ENCODE measurements at regions not wholly inside any gene's neighbourhood (a gene's known extent, or its start where the extent isn't known, plus 50 kb on each side); places are given as distances from the start of the nearest gene placed in this dataset.
"Not testable (repeated sequence)": the region's sequence is repeated elsewhere in the genome, so short reads cannot be mapped to it uniquely, and the experiment has no call there.

GRCh38 chr4:108453366-108453765 lies 167.0 kb upstream of the RPL34 start:
- intact Hi-C loops (cut with DNase I) = no loop called here
- Histone ChIP-seq H3K4me3 (ENCODE audit: low read length) (no peak overlapping the region), H3K9me3 (ENCODE audit: control insufficient read depth, low read length) (no peaks in the 10 kb centered on the region), H3K4me1 (ENCODE audit: control insufficient read depth, insufficient read depth, low read length) (no peaks in the 10 kb centered on the region), H3K27me3 (ENCODE audit: control insufficient read depth, insufficient read depth) (no peaks in the 10 kb centered on the region), H3K27ac (ENCODE audit: low read length) (no peak overlapping the region)
- DNase-seq (no peak), ATAC-seq (no peak)
- WGBS = 66% methylated on average over 4 of the region's 4 CpGs

DNA sequence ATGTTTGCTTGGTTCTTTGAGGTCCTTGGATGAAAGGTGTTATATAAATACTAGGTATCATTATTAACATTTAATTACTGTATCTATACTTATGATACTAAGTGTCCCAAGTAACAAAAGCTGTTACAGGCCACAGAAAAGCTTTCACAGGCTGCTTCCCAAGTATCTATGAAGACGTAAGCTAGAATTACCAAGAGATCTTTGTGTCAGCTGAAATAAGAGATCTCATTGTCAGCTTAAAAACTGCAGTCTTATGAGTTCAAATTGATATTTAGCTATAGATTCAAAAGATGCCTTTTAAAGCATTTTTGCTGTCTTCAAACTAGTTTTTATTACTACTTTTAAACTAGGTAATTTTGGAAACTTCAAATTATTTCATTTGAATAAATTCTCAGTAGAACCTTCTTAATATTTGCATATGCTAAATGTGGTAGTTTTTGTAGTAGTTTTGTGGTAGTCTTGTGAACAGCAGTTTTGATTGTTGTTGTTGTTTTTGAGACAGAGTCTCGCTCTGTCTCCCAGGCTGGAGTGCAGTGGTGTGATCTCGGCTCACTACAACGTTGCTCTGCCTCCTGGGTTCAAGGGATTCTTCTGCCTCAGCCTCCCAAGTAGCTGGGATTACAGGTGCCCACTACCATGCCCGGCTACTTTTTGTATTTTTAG lies 170.0 kb upstream of the RPL34 start:
- Histone ChIP-seq H3K4me3 (ENCODE audit: low read length) (no peak overlapping the region), H3K27ac (ENCODE audit: low read length) (no peak overlapping the region), H3K9me3 (ENCODE audit: control insufficient read depth, low read length) (no peaks in the 10 kb centered on the region), H3K27me3 (ENCODE audit: control insufficient read depth, insufficient read depth) (no peaks in the 10 kb centered on the region), H3K4me1 (ENCODE audit: control insufficient read depth, insufficient read depth, low read length) (no peaks in the 10 kb centered on the region)
- intact Hi-C loops (cut with DNase I) = no loop called here
- ATAC-seq (no peak), DNase-seq (no peak)
- WGBS = 80% methylated on average over 5 of the region's 5 CpGs

DNA sequence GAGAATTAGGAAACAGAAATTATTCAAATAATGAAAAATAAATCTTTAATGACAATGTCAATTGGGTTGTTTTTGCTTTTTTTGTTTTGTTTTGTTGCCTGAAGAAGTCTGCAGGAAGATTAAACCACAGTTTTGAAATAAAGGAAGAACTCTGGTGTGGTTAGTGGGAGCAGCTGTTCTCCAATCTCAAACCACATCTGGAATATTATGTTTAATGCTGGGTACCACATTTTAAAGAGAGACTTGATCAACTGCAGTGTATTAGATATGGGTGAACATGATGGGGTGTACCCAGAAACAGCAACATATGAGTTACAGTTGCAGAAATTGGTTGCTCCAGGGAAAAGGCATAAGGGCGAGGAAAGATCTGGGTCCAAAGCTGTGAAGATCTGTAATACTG lies 171.2 kb upstream of the RPL34 start:
- Histone ChIP-seq H3K4me3 (ENCODE audit: low read length) (no peak overlapping the region), H3K4me1 (ENCODE audit: control insufficient read depth, insufficient read depth, low read length) (no peaks in the 10 kb centered on the region), H3K9me3 (ENCODE audit: control insufficient read depth, low read length) (no peaks in the 10 kb centered on the region), H3K27me3 (ENCODE audit: control insufficient read depth, insufficient read depth) (no peaks in the 10 kb centered on the region), H3K27ac (ENCODE audit: low read length) (no peak overlapping the region)
- WGBS = 95% methylated on average over 1 of the region's 1 CpG
- intact Hi-C loops (cut with DNase I) = no loop called here
- ATAC-seq = no peak
- DNase-seq = no peak

- Histone ChIP-seq H3K4me3 (ENCODE audit: low read length) (no peak overlapping the region), H3K27ac (ENCODE audit: low read length) (no peak overlapping the region), H3K9me3 (ENCODE audit: control insufficient read depth, low read length) (no peaks in the 10 kb centered on the region), H3K4me1 (ENCODE audit: control insufficient read depth, insufficient read depth, low read length) (no peaks in the 10 kb centered on the region), H3K27me3 (ENCODE audit: control insufficient read depth, insufficient read depth) (no peaks in the 10 kb centered on the region)
- WGBS = 68% methylated on average over 7 of the region's 7 CpGs
- intact Hi-C loops (cut with DNase I) = no loop called here
- DNase-seq = no peak
- ATAC-seq = peak in 1 of 2 donors; percentile 29
Observed at GRCh38 chr4:108446556-108446955, 173.8 kb upstream of the RPL34 start.

- Histone ChIP-seq H3K4me1 (ENCODE audit: control insufficient read depth, insufficient read depth, low read length) (no peaks in the 10 kb centered on the region), H3K27me3 (ENCODE audit: control insufficient read depth, insufficient read depth) (no peaks in the 10 kb centered on the region), H3K27ac (ENCODE audit: low read length) (no peak overlapping the region), H3K9me3 (ENCODE audit: control insufficient read depth, low read length) (no peaks in the 10 kb centered on the region), H3K4me3 (ENCODE audit: low read length) (no peak overlapping the region)
- DNase-seq = no peak
- WGBS = 91% methylated on average over 2 of the region's 2 CpGs
- ATAC-seq = no peak
- intact Hi-C loops (cut with DNase I) = no loop called here
Observed at GRCh38 chr4:108445716-108446115, 174.7 kb upstream of the RPL34 start.

- H3K9me3 ChIP-seq (ENCODE audit: control insufficient read depth, low read length) = no peaks in the 10 kb centered on the region
- H3K4me1 ChIP-seq (ENCODE audit: control insufficient read depth, insufficient read depth, low read length) = no peaks in the 10 kb centered on the region
- DNase-seq (no peak), ATAC-seq (no peak)
- no peaks in the 10 kb centered on the region for H3K27me3 ChIP-seq (ENCODE audit: control insufficient read depth, insufficient read depth)
- WGBS = 92% methylated on average over 3 of the region's 3 CpGs
- no peak overlapping the region for H3K27ac ChIP-seq (ENCODE audit: low read length)
- intact Hi-C loops (cut with DNase I) = no loop called here
- H3K4me3 ChIP-seq (ENCODE audit: low read length) = no peak overlapping the region
Observed at GRCh38 chr4:108443585-108443984, 176.8 kb upstream of the RPL34 start.

GRCh38 chr4:108433832-108434231 lies 186.5 kb upstream of the RPL34 start:
- 42% methylated on average over 6 of the region's 6 CpGs for WGBS
- Histone ChIP-seq H3K4me3 (ENCODE audit: low read length) (no peak overlapping the region), H3K9me3 (ENCODE audit: control insufficient read depth, low read length) (no peaks in the 10 kb centered on the region), H3K27me3 (ENCODE audit: control insufficient read depth, insufficient read depth) (no peaks in the 10 kb centered on the region), H3K4me1 (ENCODE audit: control insufficient read depth, insufficient read depth, low read length) (peaks cover 1% of the 10 kb centered on the region), H3K27ac (ENCODE audit: low read length) (no peak overlapping the region)
- ATAC-seq (peak; percentile 41 to 85), DNase-seq (no peak)
- intact Hi-C loops (cut with DNase I) = no loop called here

DNA sequence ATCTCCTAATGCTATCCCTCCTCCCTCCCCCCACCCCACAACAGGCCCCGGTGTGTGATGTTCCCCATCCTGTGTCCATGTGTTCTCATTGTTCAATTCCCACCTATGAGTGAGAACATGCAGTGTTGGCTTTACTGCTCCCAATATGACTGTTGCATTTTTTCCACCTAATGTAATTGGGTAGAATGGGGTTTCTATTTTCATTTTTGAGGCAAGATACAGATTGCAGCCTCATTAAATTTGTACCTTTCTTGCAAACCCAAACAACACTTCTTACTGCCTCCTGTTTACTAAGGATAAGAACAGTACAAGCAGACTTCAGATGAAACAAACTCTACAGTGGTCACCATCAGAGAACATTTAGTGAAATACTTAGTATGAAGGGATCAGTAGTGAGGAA lies 187.0 kb upstream of the RPL34 start:
- H3K4me3 ChIP-seq (ENCODE audit: low read length); H3K4me1 ChIP-seq (ENCODE audit: control insufficient read depth, insufficient read depth, low read length); ATAC-seq; H3K27me3 ChIP-seq (ENCODE audit: control insufficient read depth, insufficient read depth); H3K27ac ChIP-seq (ENCODE audit: low read length); H3K9me3 ChIP-seq (ENCODE audit: control insufficient read depth, low read length); DNase-seq; intact Hi-C loops (cut with DNase I): not testable (repeated sequence)
- WGBS = 62% methylated on average over 1 of the region's 1 CpG

DNA sequence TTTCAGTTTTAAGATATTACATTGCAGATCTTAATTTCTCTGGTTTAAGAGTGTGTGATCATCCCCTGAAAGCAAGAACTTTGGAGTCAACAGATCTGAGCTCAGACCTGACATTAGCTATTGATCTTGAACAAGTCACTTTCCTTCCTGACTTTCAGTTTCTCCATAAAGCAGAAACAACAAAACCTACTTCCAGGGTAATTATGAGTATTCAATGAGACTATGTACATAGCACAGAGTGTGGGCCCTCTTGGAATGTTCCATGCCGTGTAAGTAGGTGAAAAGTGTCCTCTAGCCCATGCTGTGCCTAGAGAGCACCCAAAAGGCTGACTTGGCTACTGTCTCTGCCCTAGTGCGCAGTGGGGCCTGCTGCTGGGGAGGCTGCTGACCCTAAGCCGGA lies 188.0 kb upstream of the RPL34 start:
- 94% methylated on average over 3 of the region's 3 CpGs for WGBS
- Histone ChIP-seq H3K9me3 (ENCODE audit: control insufficient read depth, low read length) (no peaks in the 10 kb centered on the region), H3K27ac (ENCODE audit: low read length) (no peak overlapping the region), H3K4me1 (ENCODE audit: control insufficient read depth, insufficient read depth, low read length) (peaks cover 1% of the 10 kb centered on the region), H3K4me3 (ENCODE audit: low read length) (no peak overlapping the region), H3K27me3 (ENCODE audit: control insufficient read depth, insufficient read depth) (no peaks in the 10 kb centered on the region)
- DNase-seq = no peak
- no peak for ATAC-seq
- intact Hi-C loops (cut with DNase I) = no loop called here

DNA sequence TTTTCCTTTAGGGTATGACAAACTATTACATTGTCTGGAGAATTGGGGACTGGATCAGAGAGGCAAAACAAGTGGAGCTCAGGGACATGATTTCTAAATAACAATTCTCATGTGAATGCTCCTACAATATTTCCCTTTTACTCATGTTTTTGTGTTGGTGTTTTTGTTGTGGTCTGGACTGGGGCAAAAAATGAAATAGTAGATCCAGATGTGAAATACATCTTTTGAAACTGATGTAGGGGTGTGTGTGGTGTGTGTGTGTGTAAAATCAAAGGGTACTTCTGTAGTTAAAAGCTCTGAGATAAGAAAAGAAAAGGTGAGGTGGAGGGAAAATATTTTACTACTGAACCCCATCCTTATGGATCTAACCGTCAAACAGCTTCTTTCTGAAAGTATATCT lies 188.4 kb upstream of the RPL34 start:
- H3K4me1 ChIP-seq (ENCODE audit: control insufficient read depth, insufficient read depth, low read length) = peaks cover 1% of the 10 kb centered on the region
- ATAC-seq (no peak), DNase-seq (no peak)
- no peaks in the 10 kb centered on the region for H3K27me3 ChIP-seq (ENCODE audit: control insufficient read depth, insufficient read depth)
- 83% methylated on average over 1 of the region's 1 CpG for WGBS
- H3K4me3 ChIP-seq (ENCODE audit: low read length) = no peak overlapping the region
- no peaks in the 10 kb centered on the region for H3K9me3 ChIP-seq (ENCODE audit: control insufficient read depth, low read length)
- intact Hi-C loops (cut with DNase I) = no loop called here
- no peak overlapping the region for H3K27ac ChIP-seq (ENCODE audit: low read length)

- Histone ChIP-seq H3K4me3 (ENCODE audit: low read length) (no peak overlapping the region), H3K4me1 (ENCODE audit: control insufficient read depth, insufficient read depth, low read length) (peaks cover 1% of the 10 kb centered on the region), H3K27ac (ENCODE audit: low read length) (no peak overlapping the region), H3K27me3 (ENCODE audit: control insufficient read depth, insufficient read depth) (no peaks in the 10 kb centered on the region), H3K9me3 (ENCODE audit: control insufficient read depth, low read length) (no peaks in the 10 kb centered on the region)
- intact Hi-C loops (cut with DNase I) = no loop called here
- WGBS = 91% methylated on average over 3 of the region's 3 CpGs
- no peak for ATAC-seq
- no peak for DNase-seq
Observed at GRCh38 chr4:108430921-108431320, 189.5 kb upstream of the RPL34 start.

GRCh38 chr4:108429662-108430061 lies 190.7 kb upstream of the RPL34 start:
- Histone ChIP-seq H3K27ac (ENCODE audit: low read length) (no peak overlapping the region), H3K27me3 (ENCODE audit: control insufficient read depth, insufficient read depth) (no peaks in the 10 kb centered on the region), H3K4me3 (ENCODE audit: low read length) (no peak overlapping the region), H3K4me1 (ENCODE audit: control insufficient read depth, insufficient read depth, low read length) (peaks cover 1% of the 10 kb centered on the region), H3K9me3 (ENCODE audit: control insufficient read depth, low read length) (no peaks in the 10 kb centered on the region)
- intact Hi-C loops (cut with DNase I) = no loop called here
- DNase-seq (no peak), ATAC-seq (no peak)
- 40% methylated on average over 1 of the region's 1 CpG for WGBS

All from right cardiac atrium (tissue), 5 donors.